ENCODE measurements at regions not wholly inside any gene's neighbourhood (a gene's known extent, or its start where the extent isn't known, plus 50 kb on each side); places are given as distances from the start of the nearest gene placed in this dataset.
A peak's percentile ranks its signal among the peaks of the same experiment; 100 is the strongest.
"Not testable (repeated sequence)": the region's sequence is repeated elsewhere in the genome, so short reads cannot be mapped to it uniquely, and the experiment has no call there.

DNA sequence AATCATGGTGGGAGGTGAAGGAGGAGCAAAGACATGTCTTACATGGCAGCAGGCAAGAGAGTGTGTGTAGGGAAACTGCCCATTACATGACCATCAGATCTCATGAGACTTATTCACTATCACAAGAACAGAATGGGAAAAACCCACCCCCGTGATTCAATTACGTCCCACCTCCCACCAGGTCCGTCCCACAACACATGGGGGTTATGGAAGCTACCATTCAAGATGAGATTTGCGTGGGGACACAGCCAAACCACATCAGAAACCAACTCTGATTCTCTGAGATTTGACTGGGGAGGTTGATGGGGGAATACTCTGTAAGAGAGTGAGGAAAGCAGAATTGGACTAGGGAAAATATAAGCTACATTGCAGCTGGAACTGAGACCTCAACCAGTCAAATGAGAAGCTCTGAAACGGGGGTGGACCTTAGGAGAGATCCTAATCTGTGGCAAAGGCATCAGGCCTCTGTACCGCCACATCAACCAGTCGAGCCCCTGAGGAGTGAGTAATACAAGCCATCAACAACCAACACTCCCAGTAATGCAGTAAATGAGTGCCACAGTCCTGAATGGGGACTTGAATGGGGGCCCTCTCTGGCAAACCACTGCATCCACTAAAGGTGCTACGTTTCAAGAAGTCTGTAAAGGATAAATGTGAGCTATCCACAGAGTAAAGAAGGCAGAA lies 207.9 kb upstream of the GADL1 start:
- DNase-seq = peak; percentile 42

DNA sequence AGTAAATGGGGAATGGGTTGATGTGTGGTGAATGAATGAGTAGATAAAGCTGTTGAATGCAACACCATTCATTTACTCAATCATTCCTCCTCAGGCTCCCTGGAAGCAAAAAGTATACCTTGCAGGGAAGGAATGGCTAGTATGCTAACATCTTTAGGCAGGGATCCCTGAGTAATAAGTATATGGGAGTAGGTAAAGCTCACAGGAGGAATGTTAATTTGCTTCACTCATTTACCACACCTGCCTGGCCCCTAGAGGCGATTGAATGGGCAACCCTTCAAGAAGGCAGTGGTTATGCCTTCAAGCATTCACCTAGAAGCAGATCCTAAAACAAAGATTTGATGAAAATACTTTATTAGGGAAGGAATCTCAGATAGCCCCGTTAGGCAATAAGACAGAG lies 208.7 kb upstream of the GADL1 start:
- DNase-seq = no peak

- DNase-seq = no peak
These were observed 209.2 kb upstream of the GADL1 start for GRCh38 chr3:31103623-31104180.

DNA sequence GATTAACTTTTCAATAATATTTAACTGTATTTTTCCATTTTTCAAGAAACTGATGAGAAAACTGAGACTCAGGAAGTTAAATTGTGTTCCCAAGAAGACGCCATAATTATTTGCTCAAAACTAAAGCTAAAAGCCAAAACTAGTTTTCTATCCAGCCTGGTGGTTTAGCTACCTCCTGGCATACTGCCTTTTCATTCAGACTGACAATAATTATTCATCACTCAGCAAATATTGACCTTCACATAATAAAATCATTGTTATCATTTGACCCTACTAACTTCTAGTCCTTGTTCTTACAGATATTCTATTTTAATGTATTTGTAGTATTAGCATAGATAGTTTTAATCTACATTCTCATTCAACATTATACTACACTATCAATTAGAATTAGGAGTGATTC lies 210.6 kb upstream of the GADL1 start:
- no peak for DNase-seq

GRCh38 chr3:31105438-31106077 lies 211.1 kb upstream of the GADL1 start:
- DNase-seq = peak; percentile 37

DNA sequence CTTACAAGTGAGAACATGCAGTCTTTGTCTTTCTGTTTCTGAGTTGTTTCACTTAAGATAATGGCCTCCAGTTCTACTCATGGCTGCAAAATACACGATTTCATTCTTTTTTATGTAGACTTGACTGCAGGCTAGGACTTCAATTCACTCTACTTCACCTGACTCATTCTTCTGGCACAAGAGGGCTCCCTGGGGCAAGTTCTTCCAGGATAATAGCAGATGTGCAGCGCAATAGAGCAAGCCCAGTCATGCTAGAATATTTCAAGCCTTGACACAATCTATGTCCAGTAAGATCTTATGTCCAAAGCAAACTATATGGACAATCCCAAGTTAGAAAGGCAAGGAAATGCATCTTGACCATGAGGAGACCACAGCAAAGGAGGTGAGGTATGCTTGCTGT lies 211.7 kb upstream of the GADL1 start:
- DNase-seq = no peak

DNA sequence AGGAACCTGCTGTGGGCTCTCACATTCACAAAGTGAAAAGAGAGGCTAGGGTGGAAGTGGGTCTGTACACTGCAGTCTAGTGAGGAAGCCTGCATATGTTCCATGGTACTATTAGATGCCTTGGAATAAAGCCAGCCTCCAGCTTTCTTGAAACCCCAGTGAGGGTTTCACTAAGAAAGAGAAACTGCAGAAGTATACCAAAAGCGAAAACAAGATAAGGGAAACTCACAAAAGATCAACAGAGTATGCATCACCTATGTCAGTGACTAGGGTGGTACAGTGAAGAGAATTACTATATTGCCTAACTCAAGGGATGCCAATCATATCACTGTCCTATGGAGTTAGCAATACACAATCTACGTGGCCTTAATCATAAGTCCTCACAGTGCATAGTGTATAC lies 212.5 kb upstream of the GADL1 start:
- peak; percentile 23 for DNase-seq

- DNase-seq = no peak
These were observed 220.4 kb upstream of the GADL1 start for GRCh38 chr3:31114929-31115283.

- not testable (repeated sequence) for DNase-seq
These were observed 221.1 kb upstream of the GADL1 start for GRCh38 chr3:31115531-31115930.

- DNase-seq = no peak
These were observed 222.2 kb upstream of the GADL1 start for GRCh38 chr3:31116651-31117050.

DNA sequence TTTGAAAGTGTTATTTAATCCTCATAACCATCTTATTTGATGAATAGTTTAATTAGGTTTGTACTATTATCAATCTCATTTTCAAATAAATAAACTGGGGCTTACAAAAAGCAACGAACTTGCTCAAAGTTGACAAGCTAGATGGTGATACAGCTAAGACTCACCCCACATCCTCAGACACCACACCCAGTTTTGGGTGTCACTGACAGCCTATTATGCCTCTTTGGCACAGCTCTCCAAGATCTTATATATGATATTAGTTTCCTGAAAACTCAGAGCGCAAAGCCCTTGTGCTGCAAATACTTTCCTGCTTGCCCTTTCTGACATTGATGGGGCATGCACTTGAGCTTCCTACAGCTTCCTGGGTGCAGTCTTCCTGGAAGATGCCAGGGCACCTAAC lies 223.4 kb upstream of the GADL1 start:
- no peak for DNase-seq

- no peak for DNase-seq
These were observed 229.9 kb upstream of the GADL1 start for GRCh38 chr3:31124373-31124772.

DNA sequence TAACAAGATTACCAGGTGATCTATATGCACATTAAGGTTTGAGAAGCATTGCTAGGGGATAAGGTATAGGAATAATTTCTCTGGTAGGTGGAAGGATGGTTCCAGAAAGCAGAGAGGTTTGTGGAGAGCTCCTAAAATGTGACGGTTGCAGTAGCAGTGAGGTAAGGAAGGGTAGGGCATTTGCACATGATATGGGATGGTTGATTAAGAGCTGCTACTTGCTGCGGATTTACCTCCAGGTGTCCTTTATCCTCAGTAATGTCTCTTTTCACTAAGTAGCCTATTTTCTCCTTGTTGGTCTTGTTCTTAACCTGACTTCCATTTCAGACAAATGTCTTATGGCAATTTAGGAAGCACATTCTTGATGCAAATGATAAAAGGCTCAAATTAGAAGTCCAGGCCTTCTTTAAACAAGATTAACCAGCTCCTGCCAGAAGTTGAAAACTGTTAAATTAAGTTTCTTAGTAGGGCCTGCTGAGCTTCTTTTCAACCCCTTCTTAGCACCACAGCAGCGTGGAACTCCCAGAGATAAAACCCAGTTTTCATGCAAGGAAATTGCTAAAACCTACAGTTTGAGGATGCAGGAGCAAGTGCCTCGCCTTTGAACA lies 231.1 kb upstream of the GADL1 start:
- no peak for DNase-seq

- no peak for DNase-seq
These were observed 234.8 kb upstream of the GADL1 start for GRCh38 chr3:31129241-31129640.

DNA sequence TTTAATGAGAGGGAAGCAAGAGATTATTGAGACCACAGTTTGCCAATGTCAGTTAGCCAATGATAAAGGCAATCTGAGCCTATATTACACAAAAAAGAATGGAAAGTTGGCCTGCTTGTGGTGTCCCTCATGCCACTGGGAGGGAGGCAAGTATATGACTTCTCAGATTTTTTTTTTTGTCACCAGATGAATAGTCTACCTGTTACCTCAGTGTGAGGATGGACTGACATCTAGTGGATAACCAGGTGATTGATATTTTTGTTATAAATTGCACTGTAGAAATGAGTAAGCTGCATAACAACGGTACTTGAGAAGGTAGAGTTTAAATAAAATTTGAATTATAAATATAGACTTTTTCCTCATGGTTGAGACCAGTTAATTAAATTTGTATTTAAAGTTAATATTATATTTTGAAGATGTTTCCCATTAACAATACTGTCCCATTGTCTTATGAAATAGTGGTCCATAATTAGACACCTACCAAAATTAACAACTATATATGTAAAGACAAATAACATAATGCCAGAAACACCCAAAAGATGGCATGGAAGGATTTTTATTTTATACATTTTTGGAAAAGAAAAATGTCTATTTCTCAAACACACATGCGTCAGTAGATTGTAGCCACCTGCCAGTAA lies 237.8 kb upstream of the GADL1 start:
- DNase-seq = no peak

- no peak for DNase-seq
These were observed 239.1 kb upstream of the GADL1 start for GRCh38 chr3:31133541-31133940.

GRCh38 chr3:31135546-31135945 lies 241.1 kb upstream of the GADL1 start:
- DNase-seq = no peak

DNA sequence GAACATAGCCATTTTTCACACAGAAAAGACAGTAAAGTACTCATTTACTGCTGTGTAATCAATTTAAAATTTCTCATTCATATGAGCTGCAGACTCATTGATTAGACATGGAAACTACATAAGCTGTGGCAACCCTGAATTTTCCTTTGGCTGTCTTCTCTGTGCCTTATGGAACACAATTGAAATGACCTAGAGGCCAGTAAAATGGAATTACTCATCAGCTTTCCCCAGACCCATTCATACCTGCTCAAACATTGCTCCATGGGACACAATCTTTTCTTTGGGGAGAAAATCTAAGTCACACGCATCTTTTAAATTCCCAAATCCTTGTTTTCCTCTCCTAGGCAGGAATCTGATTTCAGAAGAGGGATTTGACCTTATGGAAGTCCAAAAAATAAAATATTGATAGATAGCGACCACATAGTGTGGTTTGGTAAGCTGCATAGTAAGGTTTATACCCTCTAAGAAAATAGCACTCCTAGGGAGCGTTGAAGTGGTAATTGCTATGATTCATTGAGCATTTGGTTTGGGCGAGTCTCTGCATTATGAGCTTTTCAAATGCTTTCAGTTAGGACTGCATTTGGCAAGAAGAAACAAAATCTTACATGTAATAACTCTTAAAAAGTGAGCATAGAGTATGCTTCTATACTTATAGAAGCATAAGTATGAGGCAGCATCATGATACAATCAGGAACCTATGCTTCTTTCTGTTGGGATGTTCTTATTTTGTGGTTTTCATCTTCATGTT lies 243.4 kb upstream of the GADL1 start:
- no peak for DNase-seq

- DNase-seq = no peak
These were observed 246.0 kb upstream of the GADL1 start for GRCh38 chr3:31140470-31140869.

- no peak for DNase-seq
These were observed 247.7 kb upstream of the GADL1 start for GRCh38 chr3:31142139-31142538.

DNA sequence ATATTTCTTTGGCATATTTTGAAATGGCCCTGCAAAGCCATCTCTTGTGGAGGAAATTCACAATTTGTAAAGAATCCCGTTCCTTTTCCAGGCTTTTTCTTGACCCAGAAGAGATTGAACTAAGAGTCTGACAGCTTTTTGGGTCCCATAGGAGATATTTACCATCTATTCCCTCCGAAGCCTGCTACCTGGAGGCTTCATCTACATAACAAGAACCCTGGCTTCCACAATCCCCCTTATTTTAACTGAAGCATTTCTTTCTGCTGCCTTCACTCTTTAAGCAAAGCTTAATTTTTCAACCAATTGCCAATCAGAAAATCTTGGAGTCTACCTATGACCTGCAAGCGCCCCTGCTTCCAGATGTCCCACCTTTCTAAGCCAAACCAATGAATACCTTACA lies 248.1 kb upstream of the GADL1 start:
- DNase-seq = no peak

DNA sequence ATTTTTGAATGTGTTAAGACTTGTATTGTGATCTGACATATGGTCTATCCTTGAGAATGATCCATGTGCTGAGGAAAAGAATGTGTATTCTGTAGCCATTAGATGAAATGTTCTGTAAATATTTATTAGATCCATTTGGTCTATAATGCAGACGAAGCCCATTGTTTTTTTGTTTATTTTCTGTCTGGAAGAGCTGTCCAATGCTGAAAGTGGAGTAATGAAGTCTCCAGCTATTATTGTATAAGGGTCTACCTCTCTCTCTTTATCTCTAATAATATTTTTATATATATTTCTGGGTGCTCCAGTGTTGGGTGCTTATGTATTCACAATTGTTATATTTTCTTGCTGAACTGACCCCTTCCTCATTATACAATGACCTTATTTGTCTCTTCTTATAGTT lies 250.6 kb upstream of the GADL1 start:
- no peak for DNase-seq

GRCh38 chr3:31147550-31147949 lies 253.1 kb upstream of the GADL1 start:
- no peak for DNase-seq

All from stimulated activated CD4-positive, alpha-beta T cell treated with anti-CD3 and anti-CD28 coated beads, Interleukin-15, amount 100 ng/mL, for 24 hours (primary cell).